Neutrophil (primary cell): ENCODE measurements at regions not wholly inside any gene's neighbourhood (a gene's known extent, or its start where the extent isn't known, plus 50 kb on each side); places are given as distances from the start of the nearest gene placed in this dataset.

Experiments
- H3K27ac ChIP-seq: fragments of 200-600 bp; sonication (generic); 2 replicates; pipeline ENCODE4 v1.5.1; 2016; ENCODE audit warnings: mild to moderate bottlenecking, moderate library complexity
- H3K27me3 ChIP-seq: fragments of 200-600 bp; sonication (generic); 2 replicates; pipeline ENCODE4 v1.6.0; 2016; ENCODE audit warnings: mild to moderate bottlenecking
- H3K36me3 ChIP-seq: fragments of 200-600 bp; sonication (generic); 2 replicates; pipeline ENCODE4 v1.5.1; 2017
- H3K4me1 ChIP-seq, 2 experiments: fragments of 200-600 bp in 1 of 2; sonication (generic) in 1 of 2; 1 replicate in 1 of 2; 2 replicates in 1 of 2; pipeline versions ENCODE4 v1.5.1 to v1.6.1; 2013 to 2016; ENCODE audit warnings: low read depth in 1 of 2, low read length in 1 of 2, mild to moderate bottlenecking in 1 of 2, moderate library complexity in 1 of 2; ENCODE audit not compliant: control insufficient read depth in 1 of 2, insufficient read depth in 1 of 2
- H3K4me3 ChIP-seq, 2 experiments: fragments of 200-600 bp in 1 of 2; sonication (generic) in 1 of 2; 1 replicate in 1 of 2; 2 replicates in 1 of 2; pipeline ENCODE4 v1.5.1; 2013 to 2016; ENCODE audit warnings: low read depth in 1 of 2, low read length in 1 of 2, mild to moderate bottlenecking in 1 of 2, moderate library complexity in 1 of 2
- H3K9me3 ChIP-seq: fragments of 200-600 bp; sonication (generic); 2 replicates; pipeline ENCODE4 v1.5.1; 2016
- TF ChIP-seq, protein P1 (sequence below): fragments of 200-600 bp; sonication (generic); IDR thresholded peaks from 2 replicates; pipeline ENCODE4 v1.5.1; 2016; ENCODE audit warnings: antibody characterized with exemption

GRCh38 chr22:49629261-49629570, 198.5 kb downstream of the BRD1 start:
- Histone ChIP-seq H3K36me3 (peaks cover 6% of the 10 kb centered on the region), H3K27me3 (no peaks in the 10 kb centered on the region), H3K4me3 (no peak overlapping the region), H3K27ac (no peak overlapping the region), H3K4me1 (no peaks in the 10 kb centered on the region), H3K9me3 (no peaks in the 10 kb centered on the region)
- TF ChIP-seq, protein P1, sequence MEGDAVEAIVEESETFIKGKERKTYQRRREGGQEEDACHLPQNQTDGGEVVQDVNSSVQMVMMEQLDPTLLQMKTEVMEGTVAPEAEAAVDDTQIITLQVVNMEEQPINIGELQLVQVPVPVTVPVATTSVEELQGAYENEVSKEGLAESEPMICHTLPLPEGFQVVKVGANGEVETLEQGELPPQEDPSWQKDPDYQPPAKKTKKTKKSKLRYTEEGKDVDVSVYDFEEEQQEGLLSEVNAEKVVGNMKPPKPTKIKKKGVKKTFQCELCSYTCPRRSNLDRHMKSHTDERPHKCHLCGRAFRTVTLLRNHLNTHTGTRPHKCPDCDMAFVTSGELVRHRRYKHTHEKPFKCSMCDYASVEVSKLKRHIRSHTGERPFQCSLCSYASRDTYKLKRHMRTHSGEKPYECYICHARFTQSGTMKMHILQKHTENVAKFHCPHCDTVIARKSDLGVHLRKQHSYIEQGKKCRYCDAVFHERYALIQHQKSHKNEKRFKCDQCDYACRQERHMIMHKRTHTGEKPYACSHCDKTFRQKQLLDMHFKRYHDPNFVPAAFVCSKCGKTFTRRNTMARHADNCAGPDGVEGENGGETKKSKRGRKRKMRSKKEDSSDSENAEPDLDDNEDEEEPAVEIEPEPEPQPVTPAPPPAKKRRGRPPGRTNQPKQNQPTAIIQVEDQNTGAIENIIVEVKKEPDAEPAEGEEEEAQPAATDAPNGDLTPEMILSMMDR: no peak

DNA sequence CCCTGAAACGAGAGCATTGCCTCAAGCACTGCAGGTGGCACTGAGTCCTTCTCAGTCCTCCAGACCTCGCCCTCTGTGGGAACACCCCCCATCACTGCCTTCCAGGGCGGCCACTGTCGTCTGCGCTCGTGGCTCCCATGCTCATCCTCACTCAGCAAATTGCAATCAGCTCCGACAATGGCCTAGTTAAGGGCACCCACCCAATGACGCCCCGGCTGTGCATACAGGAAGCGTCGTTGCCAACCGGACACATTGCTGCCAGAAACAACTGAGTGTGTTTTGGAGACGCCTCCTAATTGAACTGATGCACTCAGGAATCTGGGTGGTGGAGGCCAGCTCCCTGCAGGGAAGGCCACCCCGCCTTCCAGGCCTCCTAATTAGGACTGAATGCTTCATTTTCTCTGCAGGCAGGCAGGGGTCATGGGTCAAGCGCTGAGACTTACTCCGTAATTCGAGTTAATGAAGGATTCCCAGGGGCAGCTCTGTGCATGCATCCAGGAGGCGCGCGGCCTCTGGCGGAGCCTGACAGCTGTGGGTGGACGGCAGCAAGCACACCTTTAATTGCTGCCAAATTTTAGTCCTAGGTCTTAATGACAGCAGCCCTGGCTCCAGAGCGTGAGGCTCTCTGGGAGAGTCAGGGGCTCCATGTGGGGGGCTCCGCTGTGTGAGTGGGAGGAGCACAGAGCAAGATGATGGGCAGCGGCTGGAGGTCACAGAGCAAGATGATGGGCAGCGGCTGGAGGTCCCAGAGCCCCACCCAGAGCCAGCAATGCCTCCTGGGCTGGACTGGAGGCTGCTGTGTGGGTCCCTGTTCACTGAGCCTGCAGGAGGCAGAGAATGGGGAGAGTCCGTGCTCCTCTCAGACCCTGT, 199.0 kb downstream of the BRD1 start:
- TF ChIP-seq, protein P1: no peak
- Histone ChIP-seq H3K36me3 (peaks cover 12% of the 10 kb centered on the region), H3K9me3 (no peaks in the 10 kb centered on the region), H3K4me3 (no peak overlapping the region), H3K4me1 (no peaks in the 10 kb centered on the region), H3K27me3 (no peaks in the 10 kb centered on the region), H3K27ac (no peak overlapping the region)

DNA sequence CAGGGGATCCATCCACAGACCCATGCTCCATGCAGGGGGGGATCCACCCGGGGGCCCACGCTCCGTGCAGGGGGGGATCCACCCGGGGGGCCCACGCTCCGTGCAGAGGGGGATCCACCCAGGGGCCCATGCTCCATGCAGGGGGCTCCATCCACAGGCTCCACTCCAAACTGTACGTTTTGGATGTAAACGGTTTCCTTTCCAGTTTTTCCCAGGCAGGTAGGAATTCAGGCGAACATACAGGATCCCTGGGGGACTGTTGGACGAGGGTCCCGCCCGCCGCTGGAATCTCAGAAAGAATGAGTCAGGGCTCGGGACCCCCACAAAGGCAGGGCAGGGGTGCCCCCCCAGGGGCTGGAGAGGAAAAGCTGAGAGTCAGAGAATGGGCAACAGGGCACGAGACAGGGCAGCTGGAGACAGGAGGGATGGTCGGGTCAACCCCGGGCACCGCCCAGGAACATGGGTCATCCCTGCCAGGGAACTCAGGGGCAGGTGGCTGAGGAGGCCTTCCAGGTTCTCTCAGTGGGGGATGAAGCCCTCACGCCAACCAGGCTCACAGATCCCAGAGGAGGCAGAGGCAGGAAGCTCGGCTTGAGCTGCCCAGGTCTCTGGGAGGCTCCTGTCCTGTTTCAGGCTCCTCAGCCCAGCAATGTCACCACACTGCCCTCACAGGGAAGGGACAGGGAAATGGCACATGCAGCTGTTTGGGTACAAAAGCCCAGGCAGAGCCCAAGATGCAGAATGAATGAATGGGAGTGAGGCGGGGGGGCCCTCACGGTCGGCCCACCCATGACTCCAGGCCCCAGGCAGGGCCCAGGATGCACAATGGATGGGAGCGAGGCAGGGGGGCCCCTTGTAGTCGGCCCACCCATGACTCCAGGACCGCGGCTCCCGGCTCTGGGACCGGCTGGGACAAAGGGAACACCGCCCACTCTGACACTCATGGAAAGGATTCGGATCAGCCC, 200.2 kb downstream of the BRD1 start:
- no peaks in the 10 kb centered on the region for H3K4me1 ChIP-seq
- no peaks in the 10 kb centered on the region for H3K9me3 ChIP-seq
- H3K4me3 ChIP-seq: no peak overlapping the region
- peaks cover 14% of the 10 kb centered on the region for H3K36me3 ChIP-seq
- TF ChIP-seq, protein P1: no peak
- H3K27me3 ChIP-seq: no peaks in the 10 kb centered on the region
- H3K27ac ChIP-seq: no peak overlapping the region

DNA sequence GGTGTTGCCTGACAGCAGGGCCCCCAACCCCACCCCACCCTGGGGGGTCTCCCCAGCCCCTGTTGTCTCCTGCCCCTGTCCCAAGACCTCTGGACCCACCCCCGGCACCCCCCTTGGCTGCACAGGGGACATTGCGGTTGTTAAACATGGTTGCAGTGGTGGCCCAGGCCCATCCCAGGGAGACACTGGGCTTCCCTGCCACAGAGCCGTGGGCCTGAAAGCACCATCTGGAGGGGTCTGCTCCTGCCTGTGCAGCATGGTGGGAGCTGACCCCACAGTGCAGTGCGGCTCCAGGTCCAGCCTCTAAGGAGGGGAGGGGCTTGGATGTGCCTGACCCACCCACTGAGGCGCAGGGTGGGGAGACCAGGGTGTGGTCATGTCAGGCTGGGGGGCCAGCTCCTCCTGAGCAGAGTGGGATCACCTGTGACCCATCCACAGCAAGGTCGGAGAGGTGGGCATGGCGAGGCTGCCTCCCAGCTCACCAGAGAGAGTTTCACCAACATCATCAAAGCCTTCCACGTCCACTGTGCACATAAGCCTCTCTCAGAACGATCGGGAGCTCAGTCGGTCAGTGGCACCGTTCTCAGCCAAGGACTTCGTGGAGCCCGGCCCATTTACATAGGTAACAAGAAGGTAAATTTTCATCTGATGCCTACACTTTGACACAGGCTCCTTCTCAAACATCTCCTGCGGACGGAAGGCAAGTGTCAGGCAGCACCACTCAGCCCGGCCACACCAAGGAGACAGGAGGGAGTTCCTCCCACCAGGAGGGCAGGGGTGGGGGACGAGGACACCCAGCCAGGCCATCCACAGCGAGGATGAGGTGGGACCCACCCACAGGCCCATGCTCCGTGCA, 201.1 kb downstream of the BRD1 start:
- Histone ChIP-seq H3K36me3 (peaks cover 14% of the 10 kb centered on the region), H3K9me3 (no peaks in the 10 kb centered on the region), H3K27ac (no peak overlapping the region), H3K4me3 (no peak overlapping the region), H3K4me1 (no peaks in the 10 kb centered on the region), H3K27me3 (no peaks in the 10 kb centered on the region)
- TF ChIP-seq, protein P1: no peak

DNA sequence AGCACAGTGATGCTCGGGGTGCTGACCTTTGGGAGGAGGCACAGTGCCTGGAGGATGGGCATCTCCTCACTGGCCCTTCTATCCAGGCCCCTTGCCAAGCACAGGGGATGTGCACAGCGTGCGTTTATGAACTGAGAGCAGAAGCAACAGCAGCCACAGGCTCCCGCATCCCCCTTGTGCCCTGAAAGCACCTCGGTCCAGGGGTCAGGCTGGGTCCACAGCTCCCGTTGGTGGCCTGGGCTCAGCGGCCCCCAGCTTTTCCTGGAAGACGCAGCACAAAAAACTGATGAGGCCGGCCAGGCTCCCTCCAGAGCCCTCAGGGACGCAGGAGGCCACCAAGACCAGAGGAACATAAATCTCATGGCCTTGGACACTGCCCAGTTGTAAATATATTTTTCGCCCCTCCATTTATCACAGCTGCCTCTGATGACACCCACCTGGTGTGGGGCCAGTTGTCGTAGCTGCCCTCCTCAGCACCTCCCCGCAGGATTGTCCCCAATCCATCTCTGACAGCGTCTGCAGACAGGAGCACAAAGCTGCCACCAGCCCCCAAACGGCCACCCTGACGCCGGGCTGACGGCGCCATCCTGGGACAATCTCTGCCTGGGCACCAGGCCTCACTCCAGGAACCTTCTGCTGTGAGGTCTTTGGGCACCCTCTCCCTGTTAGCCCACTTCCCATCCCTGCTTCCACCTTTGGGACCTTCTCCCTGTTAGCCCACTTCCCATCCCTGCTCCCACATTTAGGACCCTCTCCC, 203.1 kb downstream of the BRD1 start:
- H3K4me3 ChIP-seq: no peak overlapping the region
- no peak overlapping the region for H3K27ac ChIP-seq
- no peaks in the 10 kb centered on the region for H3K9me3 ChIP-seq
- TF ChIP-seq, protein P1: no peak
- peaks cover 21% of the 10 kb centered on the region for H3K36me3 ChIP-seq
- no peaks in the 10 kb centered on the region for H3K4me1 ChIP-seq
- H3K27me3 ChIP-seq: no peaks in the 10 kb centered on the region
